Fibroblast of skin of back (primary cell): ENCODE measurements at regions not wholly inside any gene's neighbourhood (a gene's known extent, or its start where the extent isn't known, plus 50 kb on each side); places are given as distances from the start of the nearest gene placed in this dataset.

Experiments
- DNase-seq: peaks from one replicate; pipeline ENCODE4 v3.0.0-alpha.2; 2013

- DNase-seq = no peak
Measured at GRCh38 chr1:191590578-191590977, 567.7 kb upstream of the RGS18 start.

DNA sequence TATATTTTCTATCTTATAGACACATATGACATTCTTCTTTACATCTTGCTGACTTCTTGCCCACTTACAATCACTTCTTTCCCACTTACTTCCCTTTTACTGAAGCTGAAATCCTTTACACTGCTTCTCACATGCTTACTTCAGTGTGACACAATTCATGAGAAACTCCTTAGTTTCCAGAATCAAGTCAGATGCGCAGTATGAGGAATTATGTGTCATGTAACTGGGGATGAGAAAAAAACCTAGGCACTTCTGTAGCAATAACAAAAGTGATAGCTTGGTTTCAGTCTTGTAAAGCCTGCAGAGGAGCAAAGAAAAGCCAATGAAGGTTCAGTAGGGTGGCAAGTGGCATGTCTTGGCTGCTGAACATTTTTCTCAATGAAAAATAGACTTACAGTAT lies 566.2 kb upstream of the RGS18 start:
- DNase-seq = no peak

DNA sequence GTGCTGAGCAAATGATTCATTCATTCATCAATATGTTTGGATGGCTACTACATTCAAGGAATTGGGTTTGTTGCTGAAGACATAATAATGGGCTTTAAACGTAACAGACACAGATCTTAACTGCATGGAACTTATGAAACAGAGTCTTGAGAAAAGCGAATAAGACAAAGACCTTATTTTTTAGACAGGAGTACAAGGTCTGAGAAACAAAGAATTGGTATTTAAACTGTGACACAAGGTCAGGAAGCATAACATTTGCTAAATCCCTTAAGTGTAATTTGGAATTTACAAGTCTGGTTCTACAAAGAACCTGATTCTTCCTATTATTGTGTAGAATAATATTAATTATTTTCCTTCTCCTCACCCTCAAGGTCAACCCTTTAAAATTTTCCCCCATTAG lies 565.4 kb upstream of the RGS18 start:
- DNase-seq = no peak

DNA sequence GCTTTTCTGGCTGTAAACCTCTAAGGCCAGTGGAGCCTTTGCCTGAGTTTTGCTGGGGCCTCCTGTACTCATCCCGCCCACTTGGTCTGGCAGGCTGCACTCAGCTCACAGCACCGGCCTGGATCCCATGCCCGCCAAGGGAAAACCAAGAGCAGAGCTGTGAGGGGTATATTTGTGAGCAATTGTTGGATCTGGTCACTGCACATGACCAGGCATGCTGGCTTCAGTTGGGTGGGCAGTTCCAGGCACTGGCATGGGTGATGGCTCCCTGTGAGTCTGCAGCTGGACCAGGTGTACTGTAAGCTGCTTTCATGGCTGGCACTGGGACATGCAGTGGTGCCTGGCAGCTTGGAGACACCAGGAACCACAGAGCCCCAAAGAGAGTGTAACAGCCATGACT lies 563.1 kb upstream of the RGS18 start:
- DNase-seq = no peak

- no peak for DNase-seq
Measured at GRCh38 chr1:191608367-191608766, 549.9 kb upstream of the RGS18 start.

- DNase-seq = no peak
Measured at GRCh38 chr1:191609305-191609704, 549.0 kb upstream of the RGS18 start.

- DNase-seq = no peak
Measured at GRCh38 chr1:191615101-191615821, 543.0 kb upstream of the RGS18 start.

DNA sequence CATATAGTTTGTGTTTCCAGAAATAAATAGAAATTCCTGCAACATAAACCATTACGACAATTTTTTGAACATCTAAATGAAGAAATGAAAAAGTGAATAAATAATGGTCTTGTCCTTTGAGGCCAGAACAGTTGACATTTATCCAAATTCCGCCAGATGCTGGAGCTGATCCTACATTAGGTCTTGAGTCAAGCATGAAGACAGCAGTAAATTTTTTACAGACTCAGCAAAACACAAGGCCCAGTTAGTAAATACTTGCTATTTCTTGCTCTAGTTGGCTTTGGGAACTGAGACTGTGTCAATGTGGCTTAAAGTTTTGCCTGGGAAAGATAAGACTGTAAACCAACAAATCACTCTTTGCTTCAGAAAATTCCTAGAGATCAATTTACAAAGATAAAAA lies 540.1 kb upstream of the RGS18 start:
- no peak for DNase-seq

- DNase-seq = no peak
Measured at GRCh38 chr1:191620883-191621282, 537.4 kb upstream of the RGS18 start.

DNA sequence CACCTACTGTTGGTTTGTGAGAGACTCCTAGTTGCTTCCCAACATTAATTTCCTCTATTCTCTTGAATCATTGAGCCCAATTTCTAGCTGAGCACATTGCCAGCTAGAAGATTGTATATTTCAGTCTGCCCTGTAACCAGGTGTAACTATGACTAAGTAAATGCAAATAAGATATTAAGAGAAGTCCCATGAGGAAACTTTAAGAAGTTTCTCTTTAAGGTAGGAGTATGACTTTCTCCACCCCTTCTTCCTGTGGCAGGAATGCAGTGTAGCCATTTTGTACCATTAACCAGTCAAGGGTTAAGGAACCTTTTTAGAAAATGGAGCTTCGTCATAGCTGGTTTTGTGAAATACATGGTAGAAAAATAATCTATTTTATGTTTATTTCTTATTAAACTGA lies 534.2 kb upstream of the RGS18 start:
- DNase-seq = no peak

DNA sequence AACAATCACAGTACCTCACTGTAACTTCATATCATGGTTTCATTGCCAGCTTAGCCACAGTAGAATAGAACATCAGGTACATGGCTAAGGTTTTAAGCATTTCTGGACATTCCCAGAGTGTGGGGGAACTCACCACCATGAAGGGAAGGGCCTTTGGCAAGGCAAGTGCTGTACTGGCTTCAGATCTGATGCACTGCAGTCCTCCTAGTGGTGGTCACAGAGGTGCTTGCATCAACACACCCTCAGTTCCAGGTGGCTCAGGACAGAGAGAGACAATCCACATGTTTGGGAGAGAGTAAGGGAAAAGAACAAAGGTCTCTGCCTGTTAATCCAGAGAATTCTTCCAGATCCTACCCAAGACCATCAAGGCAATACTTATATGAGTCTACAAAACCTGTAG lies 528.4 kb upstream of the RGS18 start:
- DNase-seq = no peak

DNA sequence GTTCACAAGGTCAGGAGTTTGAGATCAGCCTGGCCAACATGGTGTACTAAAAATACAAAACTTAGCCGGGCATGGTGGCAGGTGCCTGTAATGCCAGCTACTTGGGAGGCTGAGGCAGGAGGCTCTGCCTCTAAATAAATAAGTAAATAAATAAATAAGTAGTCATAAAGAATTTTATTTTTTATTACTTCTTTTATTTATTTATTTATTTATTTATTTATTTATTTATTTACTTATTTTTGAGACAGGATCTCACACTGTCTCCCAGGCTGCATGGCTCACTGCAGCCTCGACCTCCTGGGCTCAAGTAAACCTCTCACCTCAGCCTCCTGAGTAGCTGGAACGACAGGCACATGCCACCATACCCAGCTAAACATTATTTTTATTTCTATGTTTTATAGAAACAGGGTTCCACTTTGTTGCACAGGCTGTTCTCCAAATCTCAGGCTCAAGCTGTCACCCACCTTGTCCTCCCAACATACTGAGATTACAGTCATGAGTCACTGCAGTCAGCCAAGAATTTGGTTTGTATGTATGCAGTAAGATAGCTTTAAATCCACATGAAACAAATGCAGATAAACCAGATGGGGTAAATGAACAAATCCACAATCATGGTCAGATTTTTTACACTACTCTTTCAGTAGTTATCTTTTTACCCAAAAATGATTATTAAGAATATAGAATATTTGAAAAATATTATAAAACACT lies 523.3 kb upstream of the RGS18 start:
- peak; percentile 28 for DNase-seq

- DNase-seq = no peak
Measured at GRCh38 chr1:191636345-191636744, 521.9 kb upstream of the RGS18 start.

DNA sequence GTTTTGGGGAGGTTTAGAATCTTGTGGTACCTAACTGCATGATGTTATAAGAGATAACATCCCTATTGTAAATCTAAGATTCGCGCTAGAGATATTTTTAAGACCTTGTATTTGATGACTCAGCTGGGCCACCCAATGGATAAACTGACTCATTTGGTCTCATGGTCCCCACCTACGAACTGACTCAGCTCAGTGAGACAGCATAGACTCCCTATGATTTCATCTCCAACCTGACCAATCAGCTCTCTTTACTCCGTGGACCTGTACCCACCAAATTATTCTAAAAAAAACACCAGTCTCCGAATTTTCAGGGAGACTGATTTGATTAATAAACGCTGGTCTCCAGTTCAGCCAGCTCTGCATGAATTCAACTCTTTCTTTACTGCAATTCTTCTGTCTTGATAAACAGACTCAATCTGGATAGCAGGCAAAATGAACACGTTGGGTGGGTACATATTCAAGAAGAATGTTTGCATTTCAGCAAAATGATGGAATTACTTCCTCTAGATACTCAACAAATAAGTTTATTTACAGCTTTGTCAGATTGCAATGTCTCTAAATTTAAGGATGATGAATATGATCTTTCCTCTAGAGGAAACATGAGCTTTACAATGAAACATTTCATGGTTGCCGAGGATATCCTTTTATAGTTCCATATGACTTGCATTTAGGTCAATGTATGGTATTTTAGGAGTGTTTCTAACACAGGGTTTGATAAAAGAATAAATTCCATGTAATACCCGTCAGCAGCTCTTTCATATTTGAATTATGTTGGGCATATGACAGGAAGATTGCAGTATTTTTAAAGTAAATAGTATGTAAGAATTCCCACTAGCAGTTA lies 516.6 kb upstream of the RGS18 start:
- peak; percentile 96 for DNase-seq

- DNase-seq = no peak
Measured at GRCh38 chr1:191643060-191643459, 515.2 kb upstream of the RGS18 start.

DNA sequence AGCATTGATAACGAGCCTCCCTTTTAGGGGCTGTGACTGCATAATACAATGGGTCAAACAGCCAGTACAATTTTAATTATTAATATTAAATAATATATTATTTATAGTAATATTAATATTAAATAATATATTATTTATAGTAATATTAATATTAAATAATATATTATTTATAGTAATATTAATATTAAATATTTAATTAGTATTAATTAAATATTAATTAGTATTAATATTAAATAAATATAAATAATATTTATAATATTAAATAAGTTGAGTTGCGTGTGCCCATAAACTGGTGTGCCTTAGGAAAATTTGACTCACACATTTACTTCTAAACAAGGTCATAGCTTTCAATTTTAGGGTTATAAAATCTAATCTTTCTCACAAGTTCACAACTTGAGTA lies 509.3 kb upstream of the RGS18 start:
- no peak for DNase-seq

DNA sequence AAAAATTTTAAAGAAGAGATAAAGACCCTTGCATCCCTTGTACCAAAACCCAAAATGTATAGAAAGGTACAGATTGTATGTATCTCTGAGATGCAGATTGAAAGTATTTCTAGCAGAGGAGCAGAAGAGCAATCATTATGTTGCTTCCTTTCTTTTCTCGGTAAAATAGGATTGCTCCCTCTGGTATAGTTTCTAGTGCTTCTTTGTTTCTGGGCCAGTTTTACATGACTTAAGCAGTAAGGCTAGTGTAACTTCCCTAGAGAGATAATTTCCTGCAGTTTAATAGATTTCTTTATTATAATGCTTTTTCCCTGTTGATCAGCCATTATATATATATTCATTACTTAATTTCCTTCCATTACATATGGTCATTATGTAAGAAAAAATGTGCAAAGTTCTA lies 496.2 kb upstream of the RGS18 start:
- no peak for DNase-seq

GRCh38 chr1:191662746-191663145 lies 495.5 kb upstream of the RGS18 start:
- no peak for DNase-seq

DNA sequence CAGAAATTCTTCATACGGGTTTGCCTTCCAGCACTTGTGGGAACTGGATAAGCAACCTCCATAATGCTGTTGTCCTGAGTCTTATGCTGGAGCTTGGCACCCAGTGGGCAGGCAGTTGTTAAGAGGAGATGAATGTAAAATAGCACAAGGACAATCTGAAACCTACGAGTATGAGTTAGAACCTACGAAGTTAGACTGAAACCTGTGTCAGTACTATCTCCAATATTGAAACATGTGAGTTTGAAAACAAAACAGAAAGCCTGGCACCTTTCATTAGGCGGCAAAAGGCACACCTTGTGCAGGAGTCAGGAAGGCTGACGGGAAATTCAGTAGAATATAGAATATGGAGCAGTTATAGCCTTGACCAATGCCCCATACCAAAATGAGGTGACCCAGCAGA lies 489.7 kb upstream of the RGS18 start:
- no peak for DNase-seq

DNA sequence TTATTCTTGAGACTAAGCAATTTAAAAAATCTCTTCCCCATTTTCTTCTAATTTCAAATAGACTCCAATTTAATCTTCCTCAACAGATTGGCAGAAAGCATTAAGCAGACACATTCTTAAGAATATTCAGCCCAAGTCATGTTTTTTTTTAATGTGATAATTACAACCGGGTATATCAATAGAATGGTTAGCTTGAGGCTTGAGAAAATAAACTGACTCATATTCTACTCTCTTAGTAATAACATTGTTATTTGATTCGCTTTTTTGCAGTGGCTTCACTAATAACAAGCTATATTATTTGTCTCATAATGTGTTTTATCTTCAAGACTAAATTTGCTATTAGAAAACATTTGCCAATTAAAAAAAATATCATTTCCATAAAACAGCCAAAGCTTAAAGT lies 488.6 kb upstream of the RGS18 start:
- peak; percentile 74 for DNase-seq

GRCh38 chr1:191671236-191671635 lies 487.0 kb upstream of the RGS18 start:
- peak; percentile 83 for DNase-seq

DNA sequence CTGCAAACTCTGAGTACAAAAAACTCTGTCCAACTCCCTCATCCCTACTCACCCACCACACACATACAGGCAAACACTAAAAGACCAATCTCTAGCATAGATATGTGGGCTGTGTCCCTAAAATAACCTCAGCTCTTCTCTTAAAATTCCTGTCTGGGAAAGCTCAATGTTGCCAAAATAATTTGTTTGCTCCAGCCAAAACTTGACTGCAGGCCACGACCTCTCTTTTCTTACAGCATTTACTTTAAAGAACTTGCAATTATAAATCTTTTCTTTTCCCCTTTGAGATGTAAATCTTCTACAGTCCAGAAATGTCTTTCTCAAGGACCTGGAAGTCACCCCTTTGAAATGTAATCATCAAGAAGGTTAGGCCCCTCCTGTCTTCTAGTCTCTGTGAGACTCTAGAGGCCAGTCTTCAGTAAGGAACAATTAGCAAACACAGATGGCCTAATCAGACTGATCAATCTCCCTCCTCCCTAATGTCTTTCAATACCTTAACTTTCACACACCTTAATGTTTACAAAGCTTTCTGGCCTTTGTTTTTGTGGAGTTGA lies 483.6 kb upstream of the RGS18 start:
- DNase-seq = peak; percentile 7
